Central memory CD8-positive, alpha-beta T cell (primary cell): ENCODE measurements at regions not wholly inside any gene's neighbourhood (a gene's known extent, or its start where the extent isn't known, plus 50 kb on each side); places are given as distances from the start of the nearest gene placed in this dataset.

ENCODE experiments used
- ATAC-seq: fragments of 150-1000 bp; cut with Tn5 transposase; replicated peaks from 2 replicates; pipeline ENCODE4 v1.10.0; 2022; ENCODE audit warnings: mild to moderate bottlenecking, moderate FRiP score, moderate number of reproducible peaks; ENCODE audit not compliant: poor library complexity, severe bottlenecking; ENCODE audit errors: extremely low read depth
- DNase-seq, 2 donors: peaks; one replicate each; pipeline ENCODE4 v3.0.0; 2021; ENCODE audit warnings: low spot score in 2 of 2
- H3K27ac Mint-ChIP-seq: one replicate; pipeline ENCODE4 v1.8.0; 2022; ENCODE audit warnings: low read depth, mild to moderate bottlenecking, moderate library complexity, mixed read lengths
- H3K27me3 Mint-ChIP-seq: one replicate; pipeline ENCODE4 v1.8.0; 2022; ENCODE audit warnings: mixed read lengths
- H3K36me3 Mint-ChIP-seq: one replicate; pipeline ENCODE4 v1.8.0; 2022; ENCODE audit warnings: mild to moderate bottlenecking, moderate library complexity, mixed read lengths; ENCODE audit not compliant: insufficient read depth
- H3K4me1 Mint-ChIP-seq: one replicate; pipeline ENCODE4 v1.8.0; 2022; ENCODE audit warnings: mixed read lengths
- H3K4me3 Mint-ChIP-seq: one replicate; pipeline ENCODE4 v1.8.0; 2022; ENCODE audit warnings: mild to moderate bottlenecking, moderate library complexity, mixed read lengths
- H3K9me3 Mint-ChIP-seq: one replicate; pipeline ENCODE4 v1.8.0; 2022; ENCODE audit warnings: mixed read lengths

GRCh38 chr3:84066915-84067314, 891.9 kb upstream of the CADM2 start:
- Mint-ChIP-seq H3K9me3 (peaks cover 17% of the 10 kb centered on the region), H3K36me3 (no peaks in the 10 kb centered on the region), H3K4me3 (no peak overlapping the region), H3K27ac (no peak overlapping the region), H3K27me3 (no peaks in the 10 kb centered on the region), H3K4me1 (no peaks in the 10 kb centered on the region)
- no peak for ATAC-seq
- DNase-seq: no peak

DNA sequence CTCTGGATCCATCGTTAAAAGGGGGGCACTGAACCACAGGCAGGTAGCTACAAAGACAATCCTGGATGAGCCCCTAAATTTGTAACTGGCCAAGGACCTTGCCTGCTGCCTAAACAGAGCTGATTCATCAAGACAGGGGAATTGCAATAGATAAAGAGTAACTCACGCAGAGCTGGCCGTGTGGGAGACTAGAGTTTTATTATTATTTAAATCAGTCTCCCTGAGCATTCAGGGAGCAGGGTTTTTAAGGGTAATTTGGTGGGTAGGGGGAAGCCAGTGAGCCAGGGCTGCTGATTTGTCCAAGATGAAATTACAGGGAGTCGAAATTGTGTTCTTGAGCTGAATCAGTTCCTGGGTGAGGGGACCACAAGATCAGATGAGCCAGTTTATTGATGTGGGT, 885.1 kb upstream of the CADM2 start:
- H3K27me3 Mint-ChIP-seq: no peaks in the 10 kb centered on the region
- peaks cover 3% of the 10 kb centered on the region for H3K36me3 Mint-ChIP-seq
- no peak for ATAC-seq
- peaks cover 25% of the 10 kb centered on the region for H3K9me3 Mint-ChIP-seq
- H3K27ac Mint-ChIP-seq: no peak overlapping the region
- no peak overlapping the region for H3K4me3 Mint-ChIP-seq
- no peaks in the 10 kb centered on the region for H3K4me1 Mint-ChIP-seq
- no peak for DNase-seq

DNA sequence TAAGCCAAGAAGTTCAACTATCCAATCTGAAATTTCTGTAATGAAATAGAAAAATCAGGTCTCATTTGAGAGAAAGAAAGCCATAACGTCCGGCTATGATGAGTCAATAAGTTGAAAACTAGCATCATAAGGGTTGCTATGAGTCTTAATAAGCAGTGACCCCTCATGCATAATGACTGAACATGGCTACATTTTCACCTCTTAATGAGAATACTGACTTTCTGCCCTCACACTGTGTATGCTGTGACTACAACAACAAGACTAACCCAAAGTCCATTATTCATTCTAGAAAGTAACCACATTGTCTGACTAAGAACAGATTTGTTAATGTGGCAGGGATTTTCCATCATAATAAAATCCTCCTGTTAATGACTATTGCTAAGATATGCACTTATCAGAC, 884.0 kb upstream of the CADM2 start:
- H3K36me3 Mint-ChIP-seq: peaks cover 3% of the 10 kb centered on the region
- no peak for DNase-seq

DNA sequence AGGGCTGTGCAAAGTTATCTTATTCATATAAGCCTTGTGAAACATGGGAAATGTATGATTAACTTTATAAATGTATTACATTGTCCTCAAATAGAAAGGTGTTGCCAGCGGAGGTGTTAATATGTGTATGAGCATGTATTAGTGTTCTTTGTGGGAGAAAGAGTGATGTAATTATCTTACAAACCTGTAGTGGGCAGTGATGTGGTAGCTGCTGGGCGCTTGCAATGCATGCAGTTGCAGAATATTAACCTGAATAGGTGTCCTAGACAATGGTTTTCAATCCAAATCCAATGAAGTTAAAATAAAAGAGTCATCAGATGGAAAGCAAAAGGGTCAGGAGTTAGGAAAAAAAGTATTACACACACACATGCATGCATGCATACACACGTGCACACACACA, 881.3 kb upstream of the CADM2 start:
- DNase-seq (no peak), ATAC-seq (no peak)
- no peaks in the 10 kb centered on the region for H3K27me3 Mint-ChIP-seq
- peaks cover 3% of the 10 kb centered on the region for H3K36me3 Mint-ChIP-seq
- H3K9me3 Mint-ChIP-seq: peaks cover 20% of the 10 kb centered on the region
- H3K4me1 Mint-ChIP-seq: no peaks in the 10 kb centered on the region
- H3K27ac Mint-ChIP-seq: no peak overlapping the region
- H3K4me3 Mint-ChIP-seq: no peak overlapping the region

More for the DNA sequence above, 884.0 kb upstream of the CADM2 start:
- no peaks in the 10 kb centered on the region for H3K4me1 Mint-ChIP-seq
- no peaks in the 10 kb centered on the region for H3K27me3 Mint-ChIP-seq
- peaks cover 25% of the 10 kb centered on the region for H3K9me3 Mint-ChIP-seq
- no peak for ATAC-seq
- no peak overlapping the region for H3K27ac Mint-ChIP-seq
- H3K4me3 Mint-ChIP-seq: no peak overlapping the region

DNA sequence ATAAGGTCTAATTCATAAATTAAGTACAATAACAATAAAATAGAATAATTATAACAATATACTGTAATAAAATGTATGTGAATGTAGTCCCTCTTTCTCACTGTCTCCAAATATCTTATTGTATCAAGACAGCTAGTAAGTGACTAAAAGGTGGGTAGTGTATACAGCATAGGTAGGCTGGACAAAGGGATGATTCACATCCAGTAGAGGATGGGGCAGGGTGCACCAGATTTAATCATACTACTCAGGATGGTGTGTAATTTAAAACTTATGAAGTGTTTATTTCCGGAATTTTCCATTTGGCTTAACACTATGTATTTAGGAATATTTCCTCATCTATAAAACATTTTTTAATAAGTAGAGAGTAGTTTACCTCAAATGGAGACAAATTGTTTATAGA, 876.1 kb upstream of the CADM2 start:
- Mint-ChIP-seq H3K36me3 (no peaks in the 10 kb centered on the region), H3K9me3 (peaks cover 2% of the 10 kb centered on the region), H3K4me3 (no peak overlapping the region), H3K4me1 (no peaks in the 10 kb centered on the region), H3K27me3 (no peaks in the 10 kb centered on the region), H3K27ac (no peak overlapping the region)
- no peak for ATAC-seq
- no peak for DNase-seq

DNA sequence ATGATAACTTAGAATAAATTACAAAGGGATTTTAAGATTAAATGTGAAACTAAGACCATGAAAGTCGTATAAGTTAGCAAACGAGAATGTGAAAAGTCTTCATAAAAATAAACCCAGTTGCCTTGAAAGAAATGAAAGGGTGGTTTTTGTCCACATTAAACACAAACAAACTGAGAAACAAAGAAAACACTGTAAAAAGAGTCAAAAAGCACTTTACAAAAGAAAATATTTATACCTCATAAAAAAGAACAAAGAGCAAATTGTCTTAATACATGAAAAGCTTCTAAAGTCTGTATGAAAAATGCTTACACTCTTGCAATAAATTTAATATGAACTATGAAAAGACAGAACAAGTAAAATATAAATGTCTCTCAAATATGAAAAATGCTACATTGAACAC, 865.9 kb upstream of the CADM2 start:
- no peaks in the 10 kb centered on the region for H3K36me3 Mint-ChIP-seq
- no peak for DNase-seq
- H3K4me3 Mint-ChIP-seq: no peak overlapping the region
- no peaks in the 10 kb centered on the region for H3K27me3 Mint-ChIP-seq
- H3K4me1 Mint-ChIP-seq: no peaks in the 10 kb centered on the region
- no peak overlapping the region for H3K27ac Mint-ChIP-seq
- no peak for ATAC-seq
- peaks cover 10% of the 10 kb centered on the region for H3K9me3 Mint-ChIP-seq

DNA sequence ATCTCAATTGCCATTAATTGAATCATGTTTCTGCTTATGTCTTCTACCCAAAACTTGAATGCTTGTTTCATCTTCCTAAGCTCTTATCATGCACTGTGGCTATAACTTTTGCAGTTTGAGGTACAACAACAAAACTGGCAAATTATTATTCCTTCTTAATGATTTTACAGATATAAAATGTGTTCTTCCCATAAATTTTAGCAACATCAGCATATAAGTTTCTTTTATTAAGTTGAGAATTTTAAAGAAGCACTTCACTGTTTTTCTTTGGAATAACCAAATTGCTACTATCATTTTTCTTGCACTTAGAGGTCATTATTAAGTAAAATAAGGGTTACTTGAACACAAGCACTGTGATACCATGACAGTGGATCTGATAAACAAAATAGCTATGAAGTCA, 862.6 kb upstream of the CADM2 start:
- ATAC-seq: no peak
- Mint-ChIP-seq H3K27me3 (no peaks in the 10 kb centered on the region), H3K27ac (no peak overlapping the region), H3K36me3 (no peaks in the 10 kb centered on the region), H3K9me3 (peaks cover 11% of the 10 kb centered on the region), H3K4me3 (no peak overlapping the region), H3K4me1 (no peaks in the 10 kb centered on the region)
- no peak for DNase-seq

DNA sequence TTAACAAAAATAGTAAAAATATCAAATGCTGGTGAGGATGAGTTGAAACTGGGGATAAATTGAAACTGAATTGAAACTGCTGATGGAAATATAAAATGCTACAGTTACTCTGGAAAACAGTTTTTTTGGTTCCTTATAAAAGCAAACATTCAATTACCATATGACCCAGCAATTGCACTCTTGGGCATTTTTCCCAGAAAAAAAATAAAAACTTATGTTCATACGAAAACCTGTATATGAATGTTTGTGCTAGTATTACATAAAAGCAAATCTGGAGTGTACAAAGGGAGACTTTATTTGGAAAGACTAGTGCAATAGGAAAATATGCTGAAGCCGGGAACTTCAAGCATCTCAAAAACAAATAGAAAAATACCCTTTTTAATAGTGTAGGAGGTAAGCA, 857.9 kb upstream of the CADM2 start:
- Mint-ChIP-seq H3K9me3 (peaks cover 25% of the 10 kb centered on the region), H3K27me3 (no peaks in the 10 kb centered on the region), H3K4me3 (no peak overlapping the region), H3K36me3 (no peaks in the 10 kb centered on the region), H3K4me1 (no peaks in the 10 kb centered on the region), H3K27ac (no peak overlapping the region)
- no peak for DNase-seq
- no peak for ATAC-seq

- DNase-seq: no peak
- no peak for ATAC-seq
- no peaks in the 10 kb centered on the region for H3K4me1 Mint-ChIP-seq
- no peaks in the 10 kb centered on the region for H3K27me3 Mint-ChIP-seq
- H3K4me3 Mint-ChIP-seq: no peak overlapping the region
- no peak overlapping the region for H3K27ac Mint-ChIP-seq
- peaks cover 30% of the 10 kb centered on the region for H3K9me3 Mint-ChIP-seq
- H3K36me3 Mint-ChIP-seq: no peaks in the 10 kb centered on the region
These were observed 850.3 kb upstream of the CADM2 start for GRCh38 chr3:84108442-84108971.

DNA sequence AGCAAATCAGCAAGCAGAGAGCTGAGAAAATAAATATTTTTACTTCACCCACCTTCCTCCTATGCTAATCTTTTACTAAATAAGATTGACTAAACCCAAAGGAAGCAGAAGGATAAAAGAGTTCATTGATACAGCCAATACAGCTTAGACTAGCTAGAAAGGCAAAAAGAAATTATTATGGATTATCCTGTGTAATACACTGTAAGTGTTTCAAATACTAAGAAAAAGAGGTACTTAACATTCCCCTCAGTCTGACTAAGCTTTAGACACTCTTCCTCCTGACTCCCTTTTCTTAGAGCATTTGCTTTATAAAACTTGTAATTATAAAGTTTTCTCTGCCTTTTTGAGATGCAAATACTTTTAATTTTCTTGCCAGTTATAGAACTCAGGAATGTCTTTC, 848.9 kb upstream of the CADM2 start:
- ATAC-seq: no peak
- Mint-ChIP-seq H3K4me3 (no peak overlapping the region), H3K27ac (no peak overlapping the region), H3K27me3 (no peaks in the 10 kb centered on the region), H3K36me3 (no peaks in the 10 kb centered on the region), H3K9me3 (peaks cover 24% of the 10 kb centered on the region), H3K4me1 (no peaks in the 10 kb centered on the region)
- no peak for DNase-seq

DNA sequence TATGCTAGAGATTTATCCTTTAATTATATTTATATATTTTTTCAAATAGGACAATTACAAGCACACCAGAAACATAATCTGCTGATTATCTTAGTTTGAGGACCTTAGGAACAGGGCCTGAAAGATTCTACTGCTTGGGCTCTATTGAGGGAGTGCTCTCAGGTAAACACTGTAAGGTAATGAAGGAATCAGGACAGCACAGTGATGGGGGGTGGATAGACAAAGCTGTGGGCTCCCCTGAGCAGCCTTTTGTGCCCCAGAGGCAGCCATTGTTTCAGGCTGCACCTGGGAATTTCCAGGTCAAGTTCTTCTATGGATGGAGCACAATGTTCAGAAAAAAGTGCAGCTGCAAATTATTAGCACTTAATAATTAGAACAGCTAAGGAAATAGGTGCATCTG, 848.0 kb upstream of the CADM2 start:
- Mint-ChIP-seq H3K36me3 (peaks cover 3% of the 10 kb centered on the region), H3K27ac (no peak overlapping the region), H3K9me3 (peaks cover 24% of the 10 kb centered on the region), H3K4me3 (no peak overlapping the region), H3K4me1 (no peaks in the 10 kb centered on the region), H3K27me3 (no peaks in the 10 kb centered on the region)
- no peak for DNase-seq
- no peak for ATAC-seq

DNA sequence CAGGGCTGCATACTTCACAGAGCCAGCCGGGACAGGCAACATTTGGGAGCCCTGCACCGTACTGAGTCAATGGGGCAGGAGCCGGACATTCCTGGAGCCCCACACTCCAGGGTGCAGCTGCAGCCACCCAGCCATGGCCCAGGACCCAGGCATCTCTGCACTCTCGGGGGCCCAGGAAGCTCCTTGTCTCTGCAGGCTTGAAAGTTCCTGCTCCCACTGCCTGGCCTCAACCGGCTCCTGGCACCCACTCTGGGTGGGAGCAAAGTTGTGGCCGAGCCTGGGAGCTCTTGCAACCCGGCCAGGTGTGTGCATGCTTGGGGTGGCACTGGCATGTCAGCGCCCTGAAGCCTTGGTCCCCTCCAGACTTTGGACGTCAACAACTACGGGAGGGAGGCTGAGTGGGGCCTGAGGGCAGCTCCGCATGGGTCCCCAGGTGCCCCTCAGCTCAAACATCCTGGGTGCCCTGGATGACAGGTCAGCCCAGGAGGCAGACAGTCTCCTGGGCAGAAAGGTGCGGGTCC, 833.5 kb upstream of the CADM2 start:
- Mint-ChIP-seq H3K27me3 (no peaks in the 10 kb centered on the region), H3K9me3 (peaks cover 14% of the 10 kb centered on the region), H3K4me3 (no peak overlapping the region), H3K27ac (no peak overlapping the region), H3K36me3 (no peaks in the 10 kb centered on the region), H3K4me1 (no peaks in the 10 kb centered on the region)
- DNase-seq (no peak), ATAC-seq (no peak)

- DNase-seq (no peak), ATAC-seq (no peak)
- no peaks in the 10 kb centered on the region for H3K4me1 Mint-ChIP-seq
- no peaks in the 10 kb centered on the region for H3K27me3 Mint-ChIP-seq
- no peaks in the 10 kb centered on the region for H3K36me3 Mint-ChIP-seq
- H3K27ac Mint-ChIP-seq: no peak overlapping the region
- no peak overlapping the region for H3K4me3 Mint-ChIP-seq
- peaks cover 14% of the 10 kb centered on the region for H3K9me3 Mint-ChIP-seq
These were observed 833.0 kb upstream of the CADM2 start for GRCh38 chr3:84125760-84126159.

- DNase-seq (no peak), ATAC-seq (no peak)
- Mint-ChIP-seq H3K36me3 (no peaks in the 10 kb centered on the region), H3K4me3 (no peak overlapping the region), H3K4me1 (no peaks in the 10 kb centered on the region), H3K9me3 (peaks cover 14% of the 10 kb centered on the region), H3K27ac (no peak overlapping the region), H3K27me3 (no peaks in the 10 kb centered on the region)
These were observed 832.6 kb upstream of the CADM2 start for GRCh38 chr3:84126160-84126559.
